DND-41 (cell line): ENCODE measurements at regions not wholly inside any gene's neighbourhood (a gene's known extent, or its start where the extent isn't known, plus 50 kb on each side); places are given as distances from the start of the nearest gene placed in this dataset.
"Not testable (repeated sequence)": the region's sequence is repeated elsewhere in the genome, so short reads cannot be mapped to it uniquely, and the experiment has no call there.

ENCODE experiments used
- ATAC-seq: fragments of 200-7000 bp; cut with Tn5 transposase; 3 replicates; pipeline ENCODE4 v1.9.1; 2021; ENCODE audit warnings: low read depth; ENCODE audit not compliant: insufficient read depth
- DNase-seq: peaks from one replicate; pipeline ENCODE4 v3.0.0-alpha.2; 2020
- H2AFZ ChIP-seq: 2 replicates; pipeline ENCODE4 v1.6.0; 2012; ENCODE audit warnings: low read depth, low read length
- H3K27ac ChIP-seq: 2 replicates; pipeline ENCODE4 v1.5.1; 2012; ENCODE audit warnings: low read length, inconsistent platforms
- H3K27me3 ChIP-seq: fragments of 200-600 bp; sonication (generic); 2 replicates; pipeline ENCODE4 v1.6.0; 2012; ENCODE audit warnings: low read length, mild to moderate bottlenecking, inconsistent platforms; ENCODE audit not compliant: insufficient read depth, poor library complexity
- H3K36me3 ChIP-seq: 2 replicates; pipeline ENCODE4 v1.5.1; 2012; ENCODE audit warnings: low read length, inconsistent platforms; ENCODE audit not compliant: insufficient read depth
- H3K4me1 ChIP-seq: 2 replicates; pipeline ENCODE4 v1.5.1; 2012; ENCODE audit warnings: mild to moderate bottlenecking, low read length; ENCODE audit not compliant: insufficient read depth
- H3K4me2 ChIP-seq: 2 replicates; pipeline ENCODE4 v1.6.0; 2012; ENCODE audit warnings: mild to moderate bottlenecking, moderate library complexity, low read length, inconsistent platforms; ENCODE audit not compliant: insufficient read depth
- H3K4me3 ChIP-seq, 2 experiments: fragments of 200-600 bp in 1 of 2; shearing (Covaris generic) in 1 of 2; 2 replicates each; pipeline ENCODE4 v1.5.1; 2012 to 2016; ENCODE audit warnings: inconsistent platforms in 2 of 2, low read length in 2 of 2, mild to moderate bottlenecking in 2 of 2, low read depth in 1 of 2, moderate library complexity in 1 of 2
- H3K79me2 ChIP-seq: 2 replicates; pipeline ENCODE4 v1.6.0; 2012; ENCODE audit warnings: low read length, inconsistent platforms; ENCODE audit not compliant: insufficient read depth
- H3K9ac ChIP-seq: 2 replicates; pipeline ENCODE4 v1.6.0; 2012; ENCODE audit warnings: low read depth, mild to moderate bottlenecking, inconsistent platforms, low read length, moderate library complexity
- H3K9me3 ChIP-seq: 2 replicates; pipeline ENCODE4 v1.5.1; 2012; ENCODE audit warnings: low read length, moderate library complexity, mild to moderate bottlenecking, inconsistent platforms; ENCODE audit not compliant: insufficient read depth, severe bottlenecking
- H4K20me1 ChIP-seq: 2 replicates; pipeline ENCODE4 v1.6.0; 2012; ENCODE audit warnings: low read length; ENCODE audit not compliant: insufficient read depth
- EZH2 ChIP-seq: IDR thresholded peaks from 3 replicates; pipeline ENCODE4 v1.6.1; 2012; ENCODE audit warnings: borderline replicate concordance, low read depth, mild to moderate bottlenecking, moderate library complexity, low read length, inconsistent platforms; ENCODE audit not compliant: severe bottlenecking
- TF ChIP-seq, protein P1 (sequence below): IDR thresholded peaks from 2 replicates; pipeline ENCODE4 v1.5.1; 2012; ENCODE audit warnings: borderline replicate concordance, low read length, moderate library complexity, mild to moderate bottlenecking; ENCODE audit not compliant: poor library complexity, severe bottlenecking; ENCODE audit errors: extremely low read depth

DNA sequence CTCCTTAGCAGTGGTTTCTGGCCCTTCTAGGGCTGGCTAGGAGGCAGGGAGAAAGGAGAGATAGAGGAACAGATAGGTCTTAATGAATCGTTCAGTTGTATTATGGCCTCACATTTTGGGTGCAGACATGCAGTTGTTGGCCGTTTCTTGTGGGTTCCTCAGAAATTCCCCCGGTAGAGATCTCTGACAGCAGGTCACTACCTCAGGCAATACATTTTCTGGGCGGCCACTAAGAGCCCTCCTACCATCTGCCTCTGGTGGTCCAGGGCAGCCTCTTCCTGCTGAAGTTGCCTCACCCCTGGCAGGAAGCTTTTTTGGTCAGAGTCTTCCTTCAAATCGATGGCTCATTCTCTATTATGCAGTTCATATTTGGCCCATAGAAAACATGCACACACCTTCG, 266.1 kb downstream of the SV2B start:
- no peak for ATAC-seq
- Histone ChIP-seq H3K36me3 (no peaks in the 10 kb centered on the region), H3K4me1 (no peaks in the 10 kb centered on the region), H3K4me3 (no peak overlapping the region), H3K9ac (no peak overlapping the region), H2AFZ (no peak overlapping the region), H3K4me2 (no peak overlapping the region), H3K27me3 (no peaks in the 10 kb centered on the region), H3K9me3 (no peaks in the 10 kb centered on the region), H4K20me1 (no peaks in the 10 kb centered on the region), H3K79me2 (no peaks in the 10 kb centered on the region), H3K27ac (no peak overlapping the region)
- no peak for TF ChIP-seq EZH2
- TF ChIP-seq, protein P1, sequence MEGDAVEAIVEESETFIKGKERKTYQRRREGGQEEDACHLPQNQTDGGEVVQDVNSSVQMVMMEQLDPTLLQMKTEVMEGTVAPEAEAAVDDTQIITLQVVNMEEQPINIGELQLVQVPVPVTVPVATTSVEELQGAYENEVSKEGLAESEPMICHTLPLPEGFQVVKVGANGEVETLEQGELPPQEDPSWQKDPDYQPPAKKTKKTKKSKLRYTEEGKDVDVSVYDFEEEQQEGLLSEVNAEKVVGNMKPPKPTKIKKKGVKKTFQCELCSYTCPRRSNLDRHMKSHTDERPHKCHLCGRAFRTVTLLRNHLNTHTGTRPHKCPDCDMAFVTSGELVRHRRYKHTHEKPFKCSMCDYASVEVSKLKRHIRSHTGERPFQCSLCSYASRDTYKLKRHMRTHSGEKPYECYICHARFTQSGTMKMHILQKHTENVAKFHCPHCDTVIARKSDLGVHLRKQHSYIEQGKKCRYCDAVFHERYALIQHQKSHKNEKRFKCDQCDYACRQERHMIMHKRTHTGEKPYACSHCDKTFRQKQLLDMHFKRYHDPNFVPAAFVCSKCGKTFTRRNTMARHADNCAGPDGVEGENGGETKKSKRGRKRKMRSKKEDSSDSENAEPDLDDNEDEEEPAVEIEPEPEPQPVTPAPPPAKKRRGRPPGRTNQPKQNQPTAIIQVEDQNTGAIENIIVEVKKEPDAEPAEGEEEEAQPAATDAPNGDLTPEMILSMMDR = no peak
- no peak for DNase-seq

DNA sequence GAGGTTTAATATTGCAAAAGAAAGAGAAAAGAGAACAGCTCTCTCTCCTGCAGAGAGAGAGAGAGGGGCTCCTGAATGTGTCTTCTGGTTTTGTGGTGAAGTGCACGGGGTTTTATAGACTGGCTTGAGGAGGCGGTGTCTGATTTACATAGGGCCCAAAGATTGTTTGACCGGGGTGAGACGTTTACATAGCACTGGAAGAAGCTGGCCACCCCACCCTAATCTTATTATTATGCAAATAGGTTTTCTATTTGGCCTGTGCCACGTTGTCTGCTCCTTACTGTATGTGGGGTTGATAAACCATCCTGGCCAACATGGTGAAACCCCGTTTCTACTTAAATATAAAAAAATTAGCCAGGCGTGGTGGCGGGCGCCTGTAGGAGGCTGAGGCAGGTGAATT, 268.6 kb downstream of the SV2B start:
- Histone ChIP-seq H3K9ac (no peak overlapping the region), H3K79me2 (no peaks in the 10 kb centered on the region), H3K4me2 (no peak overlapping the region), H3K36me3 (no peaks in the 10 kb centered on the region), H3K9me3 (no peaks in the 10 kb centered on the region), H3K27me3 (no peaks in the 10 kb centered on the region), H4K20me1 (no peaks in the 10 kb centered on the region), H3K4me3 (no peak overlapping the region), H3K4me1 (no peaks in the 10 kb centered on the region), H2AFZ (no peak overlapping the region), H3K27ac (no peak overlapping the region)
- no peak for ATAC-seq
- DNase-seq = no peak
- TF ChIP-seq EZH2 = no peak
- TF ChIP-seq, protein P1 = no peak

DNA sequence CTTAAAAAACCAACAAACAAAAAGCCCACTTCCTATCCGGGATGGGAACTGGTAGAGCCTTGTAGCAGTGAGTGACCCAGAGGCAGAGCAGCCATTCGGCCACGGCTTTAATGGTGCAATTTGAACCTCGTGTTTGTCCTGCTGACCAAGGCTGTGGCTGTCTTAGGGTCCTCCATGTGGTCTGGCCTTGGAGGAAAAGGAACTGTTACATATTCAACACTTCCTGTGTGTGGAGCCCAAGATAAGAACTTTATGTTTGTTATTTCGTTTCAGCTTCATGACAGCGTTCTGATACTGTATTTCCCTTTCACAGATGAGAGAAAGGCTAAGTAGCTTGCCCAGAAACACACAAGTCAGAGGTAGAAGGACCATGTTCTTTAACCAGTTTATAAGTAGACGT, 269.8 kb downstream of the SV2B start:
- TF ChIP-seq, protein P1 = no peak
- no peak for TF ChIP-seq EZH2
- H2AFZ ChIP-seq = no peak overlapping the region
- H4K20me1 ChIP-seq = no peaks in the 10 kb centered on the region
- no peaks in the 10 kb centered on the region for H3K9me3 ChIP-seq
- H3K27me3 ChIP-seq = no peaks in the 10 kb centered on the region
- H3K9ac ChIP-seq = no peak overlapping the region
- no peaks in the 10 kb centered on the region for H3K36me3 ChIP-seq
- H3K4me3 ChIP-seq = no peak overlapping the region
- H3K27ac ChIP-seq = no peak overlapping the region
- H3K4me2 ChIP-seq = no peak overlapping the region
- no peaks in the 10 kb centered on the region for H3K4me1 ChIP-seq
- ATAC-seq (no peak), DNase-seq (no peak)
- H3K79me2 ChIP-seq = no peaks in the 10 kb centered on the region

DNA sequence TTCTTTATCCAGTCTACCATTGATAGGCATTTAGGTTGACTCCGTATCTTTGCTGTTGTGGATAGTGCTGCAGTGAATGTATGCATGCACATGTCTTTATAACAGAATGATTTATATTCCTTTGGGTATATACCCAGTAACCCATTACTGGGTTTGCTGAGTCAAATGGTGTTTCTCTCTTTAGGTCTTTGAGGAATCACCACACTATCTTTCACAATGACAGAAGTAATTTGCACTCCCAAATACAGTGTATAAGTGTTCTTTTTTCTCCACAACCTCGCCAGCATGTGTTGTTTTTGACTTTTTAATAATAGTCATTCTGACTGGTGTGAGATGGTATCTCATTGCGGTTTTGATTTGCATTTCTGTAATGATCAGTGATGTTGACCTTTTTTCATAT, 271.3 kb downstream of the SV2B start:
- not testable (repeated sequence) for H3K4me1 ChIP-seq, ATAC-seq, H4K20me1 ChIP-seq, H3K9ac ChIP-seq, H3K36me3 ChIP-seq, H3K79me2 ChIP-seq, H3K27me3 ChIP-seq, H3K4me2 ChIP-seq, H2AFZ ChIP-seq, DNase-seq, H3K9me3 ChIP-seq, H3K4me3 ChIP-seq, H3K27ac ChIP-seq
